Stimulated activated CD4-positive, alpha-beta T cell treated with anti-CD3 and anti-CD28 coated beads, TNF-alpha, amount 100 ng/mL, for 1 hour (primary cell): ENCODE measurements at regions not wholly inside any gene's neighbourhood (a gene's known extent, or its start where the extent isn't known, plus 50 kb on each side); places are given as distances from the start of the nearest gene placed in this dataset.

ENCODE experiments used
- DNase-seq, 3 donors: peaks; one replicate each; pipeline ENCODE4 v3.0.0-alpha.2; 2020; ENCODE audit warnings: low read depth in 3 of 3, low spot score in 1 of 3

- DNase-seq = no peak
Observed at GRCh38 chr4:27474691-27475090, 614.0 kb downstream of the STIM2 start.

GRCh38 chr4:27484216-27484615 is 623.6 kb downstream of the STIM2 start:
- DNase-seq = no peak

- no peak for DNase-seq
Observed at GRCh38 chr4:27490315-27490714, 629.7 kb downstream of the STIM2 start.

GRCh38 chr4:27490766-27491165 is 630.1 kb downstream of the STIM2 start:
- DNase-seq = no peak

GRCh38 chr4:27506401-27506800 is 645.8 kb downstream of the STIM2 start:
- no peak for DNase-seq

GRCh38 chr4:27514711-27515110 is 654.1 kb downstream of the STIM2 start:
- no peak for DNase-seq

GRCh38 chr4:27515140-27515539 is 654.5 kb downstream of the STIM2 start:
- no peak for DNase-seq

GRCh38 chr4:27518876-27519275 is 658.2 kb downstream of the STIM2 start:
- no peak for DNase-seq

- no peak for DNase-seq
Observed at GRCh38 chr4:27524224-27524623, 663.6 kb downstream of the STIM2 start.

GRCh38 chr4:27534488-27534887 is 673.8 kb downstream of the STIM2 start:
- DNase-seq = no peak

- DNase-seq = no peak
Observed at GRCh38 chr4:27568236-27568951, 707.8 kb downstream of the STIM2 start.

- DNase-seq = no peak
Observed at GRCh38 chr4:27568952-27569319, 708.3 kb downstream of the STIM2 start.

GRCh38 chr4:27574743-27575142 is 714.1 kb downstream of the STIM2 start:
- no peak for DNase-seq

- no peak for DNase-seq
Observed at GRCh38 chr4:27577951-27578350, 717.3 kb downstream of the STIM2 start.

GRCh38 chr4:27592738-27593137 is 732.1 kb downstream of the STIM2 start:
- DNase-seq = no peak

GRCh38 chr4:27594922-27595321 is 734.3 kb downstream of the STIM2 start:
- DNase-seq = no peak

- DNase-seq = no peak
Observed at GRCh38 chr4:27595571-27596360, 735.1 kb downstream of the STIM2 start.

GRCh38 chr4:27602172-27602571 is 741.5 kb downstream of the STIM2 start:
- DNase-seq = no peak

GRCh38 chr4:27604692-27605091 is 744.1 kb downstream of the STIM2 start:
- no peak for DNase-seq

GRCh38 chr4:27616166-27616565 is 755.5 kb downstream of the STIM2 start:
- no peak for DNase-seq

- DNase-seq = no peak
Observed at GRCh38 chr4:27619435-27619834, 758.8 kb downstream of the STIM2 start.

GRCh38 chr4:27620886-27621285 is 760.2 kb downstream of the STIM2 start:
- DNase-seq = no peak

GRCh38 chr4:27624749-27625148 is 764.1 kb downstream of the STIM2 start:
- DNase-seq = no peak
